Upper lobe of left lung (tissue), 4 donors: ENCODE measurements at regions not wholly inside any gene's neighbourhood (a gene's known extent, or its start where the extent isn't known, plus 50 kb on each side); places are given as distances from the start of the nearest gene placed in this dataset.

Experiments
- CTCF ChIP-seq, 6 experiments: fragments of 450-650 bp in 4 of 6; fragments of 200-600 bp in 2 of 6; sonication (generic) in 2 of 6; IDR thresholded peaks; one replicate each; pipeline ENCODE4 v1.5.1; 2016 to 2019; ENCODE audit warnings: antibody characterized with exemption in 6 of 6
- EP300 ChIP-seq, 4 donors: sonication (generic); formaldehyde crosslinking; IDR thresholded peaks; one replicate each; pipeline ENCODE4 v1.5.1; 2017; ENCODE audit warnings: antibody characterized with exemption in 4 of 4, control low read depth in 2 of 4

DNA sequence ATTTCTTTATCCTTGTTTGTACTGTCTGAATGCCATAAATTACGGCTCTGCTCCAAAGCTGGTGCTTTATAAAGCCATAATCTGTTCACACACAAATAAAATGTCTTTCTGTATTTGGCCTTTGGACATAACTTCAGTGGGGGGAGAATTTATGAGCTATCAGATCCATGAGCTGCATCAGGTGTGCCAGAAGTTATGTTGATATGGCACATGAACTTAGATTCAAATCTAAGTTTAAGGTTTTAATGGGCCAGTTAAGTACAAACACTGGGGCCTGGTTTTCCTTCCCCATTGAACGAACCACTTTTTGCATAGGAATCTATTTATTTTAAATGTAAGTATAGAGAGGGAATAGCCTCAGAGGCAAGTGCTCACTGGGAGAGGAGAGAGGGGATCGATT lies 239.9 kb downstream of the NFKBIZ start:
- TF ChIP-seq CTCF (IDR thresholded peaks at IDR 0.05) (no peak), EP300 (IDR thresholded peaks at IDR 0.05) (no peak)
